NCI-H446 treated with DMSO at 0.1 percent for 48 hours (cell line): ENCODE measurements at regions not wholly inside any gene's neighbourhood (a gene's known extent, or its start where the extent isn't known, plus 50 kb on each side); places are given as distances from the start of the nearest gene placed in this dataset.

ENCODE experiments used
- DNase-seq: peaks from one replicate; lab custom pipeline; 2025; lab: John Stamatoyannopoulos, UW

- no peak for DNase-seq
These were observed 126.6 kb upstream of the LRIG3 start for GRCh38 chr12:59046763-59047534.

- no peak for DNase-seq
These were observed 124.5 kb upstream of the LRIG3 start for GRCh38 chr12:59044791-59045190.

GRCh38 chr12:59041241-59042121 lies 121.2 kb upstream of the LRIG3 start:
- DNase-seq, result no peak

GRCh38 chr12:59040656-59041055 lies 120.4 kb upstream of the LRIG3 start:
- DNase-seq, result no peak

GRCh38 chr12:59040043-59040442 lies 119.7 kb upstream of the LRIG3 start:
- no peak for DNase-seq

- DNase-seq, result no peak
These were observed 118.7 kb upstream of the LRIG3 start for GRCh38 chr12:59039005-59039404.

- no peak for DNase-seq
These were observed 116.9 kb upstream of the LRIG3 start for GRCh38 chr12:59036973-59037762.

GRCh38 chr12:59036347-59036746 lies 116.0 kb upstream of the LRIG3 start:
- DNase-seq, result no peak

GRCh38 chr12:59031313-59031712 lies 111.0 kb upstream of the LRIG3 start:
- DNase-seq, result no peak

GRCh38 chr12:59030415-59030814 lies 110.1 kb upstream of the LRIG3 start:
- DNase-seq, result no peak

- DNase-seq, result no peak
These were observed 106.9 kb upstream of the LRIG3 start for GRCh38 chr12:59027199-59027598.

GRCh38 chr12:59023861-59024424 lies 103.6 kb upstream of the LRIG3 start:
- no peak for DNase-seq

- DNase-seq, result no peak
These were observed 100.0 kb upstream of the LRIG3 start for GRCh38 chr12:59020073-59020946.

- DNase-seq, result no peak
These were observed 94.6 kb upstream of the LRIG3 start for GRCh38 chr12:59014885-59015284.

- no peak for DNase-seq
These were observed 90.6 kb upstream of the LRIG3 start for GRCh38 chr12:59010941-59011340.

- DNase-seq, result no peak
These were observed 89.8 kb upstream of the LRIG3 start for GRCh38 chr12:59010118-59010517.

- DNase-seq, result no peak
These were observed 87.3 kb upstream of the LRIG3 start for GRCh38 chr12:59007620-59008019.

GRCh38 chr12:59005193-59005955 lies 85.1 kb upstream of the LRIG3 start:
- DNase-seq, result peak; percentile 35

GRCh38 chr12:59004456-59004855 lies 84.2 kb upstream of the LRIG3 start:
- no peak for DNase-seq

GRCh38 chr12:58995666-58996363 lies 75.5 kb upstream of the LRIG3 start:
- no peak for DNase-seq
